ENCODE measurements at regions not wholly inside any gene's neighbourhood (a gene's known extent, or its start where the extent isn't known, plus 50 kb on each side); places are given as distances from the start of the nearest gene placed in this dataset.

DNA sequence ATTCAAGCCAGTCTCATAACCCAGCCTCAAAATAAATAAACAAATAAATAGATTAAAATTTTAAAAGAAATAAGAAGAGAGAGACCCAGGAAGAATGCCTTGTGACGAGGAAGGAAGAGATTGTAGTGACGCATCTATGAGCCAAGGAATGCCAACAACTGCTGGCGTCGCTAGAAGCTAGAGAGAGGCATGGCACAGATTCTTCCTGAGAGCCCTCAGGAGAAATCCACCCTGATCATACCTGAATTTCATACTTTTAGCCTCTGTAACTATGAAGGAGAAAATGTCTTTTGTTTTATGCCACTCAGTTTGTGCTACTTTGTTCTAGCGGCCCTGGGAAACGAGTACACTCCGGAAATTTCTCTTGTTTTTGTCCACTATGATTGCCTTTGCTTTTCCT lies 103.9 kb downstream of the C9orf50 start:
- TF ChIP-seq CTCF (IDR thresholded peaks at IDR 0.05) (no peak), POLR2A (IDR thresholded peaks at IDR 0.05) (no peak)
